ENCODE measurements at regions not wholly inside any gene's neighbourhood (a gene's known extent, or its start where the extent isn't known, plus 50 kb on each side); places are given as distances from the start of the nearest gene placed in this dataset.

DNA sequence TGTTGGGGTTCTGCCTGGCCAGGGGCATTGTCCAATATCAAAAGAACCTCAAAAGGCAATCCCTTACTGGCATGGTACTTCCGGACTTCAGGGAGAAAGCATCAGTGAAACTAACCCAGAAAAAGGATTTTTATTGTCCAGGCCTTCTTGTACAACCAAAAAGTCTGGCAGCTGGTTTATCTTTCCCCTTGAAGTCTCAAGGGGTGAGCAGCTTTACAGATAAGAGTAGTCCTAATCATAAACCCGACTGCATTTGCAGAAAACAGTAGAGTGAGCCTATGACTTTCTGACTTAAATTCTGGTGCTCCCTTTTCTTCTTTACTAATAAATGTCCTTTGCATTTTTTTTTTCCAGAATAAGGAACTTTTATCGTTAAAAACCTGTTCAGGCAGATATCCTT lies 104.0 kb upstream of the CHRM3 start:
- Histone ChIP-seq H2AFZ (ENCODE audit: low read length) (no peak overlapping the region), H3K4me3 (replicated peaks in 1 of 3; ENCODE audit: insufficient read depth in 1 of 3, low read depth in 2 of 3, low read length in 3 of 3) (no peak overlapping the region), H4K20me1 (ENCODE audit: insufficient read depth, low read length) (no peaks in the 10 kb centered on the region), H3K79me2 (ENCODE audit: insufficient read depth, low read length) (no peaks in the 10 kb centered on the region), H3K36me3 (replicated peaks in 1 of 2; ENCODE audit: control insufficient read depth in 1 of 2, insufficient read depth in 2 of 2, low read length in 2 of 2) (no peaks in the 10 kb centered on the region), H3K9ac (ENCODE audit: insufficient read depth, low read depth, low read length) (no peak overlapping the region), H3K27me3 (ENCODE audit: control insufficient read depth in 1 of 2, insufficient read depth in 2 of 2, low read length in 2 of 2) (no peaks in the 10 kb centered on the region), H3K9me3 (ENCODE audit: low read length) (peaks cover 85% of the 10 kb centered on the region), H3K27ac (ENCODE audit: extremely low read length, insufficient read depth, low read length) (no peak overlapping the region), H3K4me1 (ENCODE audit: insufficient read depth, low read length) (no peaks in the 10 kb centered on the region), H3K4me2 (ENCODE audit: low read depth, low read length) (no peak overlapping the region)
- ATAC-seq (no peak), FAIRE-seq (no peak), DNase-seq (ENCODE audit: low spot score) (no peak)
- BruUV-seq (replicated peaks), result no TSS peak
- POLR2A ChIA-PET, result no interaction called here
- intact Hi-C loops (cut with micrococcal nuclease; ENCODE audit: unreplicated experiment), result no loop called here
- CTCF ChIA-PET (ENCODE audit: low intra/inter-chr PET ratio, low total read pairs), result no interaction called here
- in situ Hi-C loops (cut with HindIII; ENCODE audit: extremely low pct_ligation_motif_present, low pct_unique_long_range_greater_than_20kb), result no loop called here
- 2% methylated on average over 3 of the region's 3 CpGs for WGBS (ENCODE audit: low lambda C conversion rate)
- TF ChIP-seq PCBP2 (optimal IDR thresholded peaks at IDR 0.05; ENCODE audit: low read depth, low read length, poor library complexity, severe bottlenecking), result no peak
- no peak for TF ChIP-seq ERF (CRISPR knock-in tag; IDR thresholded peaks at IDR 0.05)
- TF ChIP-seq SRSF9 (IDR thresholded peaks at IDR 0.05; ENCODE audit: borderline replicate concordance, insufficient read depth, low read depth, low read length, poor library complexity, severe bottlenecking), result no peak
- TF ChIP-seq PPARG (CRISPR knock-in tag; conservative IDR thresholded peaks at IDR 0.05), result no peak
- no peak for TF ChIP-seq GLI4 (CRISPR knock-in tag; IDR thresholded peaks at IDR 0.05; ENCODE audit: borderline replicate concordance)
- TF ChIP-seq, protein P1, sequence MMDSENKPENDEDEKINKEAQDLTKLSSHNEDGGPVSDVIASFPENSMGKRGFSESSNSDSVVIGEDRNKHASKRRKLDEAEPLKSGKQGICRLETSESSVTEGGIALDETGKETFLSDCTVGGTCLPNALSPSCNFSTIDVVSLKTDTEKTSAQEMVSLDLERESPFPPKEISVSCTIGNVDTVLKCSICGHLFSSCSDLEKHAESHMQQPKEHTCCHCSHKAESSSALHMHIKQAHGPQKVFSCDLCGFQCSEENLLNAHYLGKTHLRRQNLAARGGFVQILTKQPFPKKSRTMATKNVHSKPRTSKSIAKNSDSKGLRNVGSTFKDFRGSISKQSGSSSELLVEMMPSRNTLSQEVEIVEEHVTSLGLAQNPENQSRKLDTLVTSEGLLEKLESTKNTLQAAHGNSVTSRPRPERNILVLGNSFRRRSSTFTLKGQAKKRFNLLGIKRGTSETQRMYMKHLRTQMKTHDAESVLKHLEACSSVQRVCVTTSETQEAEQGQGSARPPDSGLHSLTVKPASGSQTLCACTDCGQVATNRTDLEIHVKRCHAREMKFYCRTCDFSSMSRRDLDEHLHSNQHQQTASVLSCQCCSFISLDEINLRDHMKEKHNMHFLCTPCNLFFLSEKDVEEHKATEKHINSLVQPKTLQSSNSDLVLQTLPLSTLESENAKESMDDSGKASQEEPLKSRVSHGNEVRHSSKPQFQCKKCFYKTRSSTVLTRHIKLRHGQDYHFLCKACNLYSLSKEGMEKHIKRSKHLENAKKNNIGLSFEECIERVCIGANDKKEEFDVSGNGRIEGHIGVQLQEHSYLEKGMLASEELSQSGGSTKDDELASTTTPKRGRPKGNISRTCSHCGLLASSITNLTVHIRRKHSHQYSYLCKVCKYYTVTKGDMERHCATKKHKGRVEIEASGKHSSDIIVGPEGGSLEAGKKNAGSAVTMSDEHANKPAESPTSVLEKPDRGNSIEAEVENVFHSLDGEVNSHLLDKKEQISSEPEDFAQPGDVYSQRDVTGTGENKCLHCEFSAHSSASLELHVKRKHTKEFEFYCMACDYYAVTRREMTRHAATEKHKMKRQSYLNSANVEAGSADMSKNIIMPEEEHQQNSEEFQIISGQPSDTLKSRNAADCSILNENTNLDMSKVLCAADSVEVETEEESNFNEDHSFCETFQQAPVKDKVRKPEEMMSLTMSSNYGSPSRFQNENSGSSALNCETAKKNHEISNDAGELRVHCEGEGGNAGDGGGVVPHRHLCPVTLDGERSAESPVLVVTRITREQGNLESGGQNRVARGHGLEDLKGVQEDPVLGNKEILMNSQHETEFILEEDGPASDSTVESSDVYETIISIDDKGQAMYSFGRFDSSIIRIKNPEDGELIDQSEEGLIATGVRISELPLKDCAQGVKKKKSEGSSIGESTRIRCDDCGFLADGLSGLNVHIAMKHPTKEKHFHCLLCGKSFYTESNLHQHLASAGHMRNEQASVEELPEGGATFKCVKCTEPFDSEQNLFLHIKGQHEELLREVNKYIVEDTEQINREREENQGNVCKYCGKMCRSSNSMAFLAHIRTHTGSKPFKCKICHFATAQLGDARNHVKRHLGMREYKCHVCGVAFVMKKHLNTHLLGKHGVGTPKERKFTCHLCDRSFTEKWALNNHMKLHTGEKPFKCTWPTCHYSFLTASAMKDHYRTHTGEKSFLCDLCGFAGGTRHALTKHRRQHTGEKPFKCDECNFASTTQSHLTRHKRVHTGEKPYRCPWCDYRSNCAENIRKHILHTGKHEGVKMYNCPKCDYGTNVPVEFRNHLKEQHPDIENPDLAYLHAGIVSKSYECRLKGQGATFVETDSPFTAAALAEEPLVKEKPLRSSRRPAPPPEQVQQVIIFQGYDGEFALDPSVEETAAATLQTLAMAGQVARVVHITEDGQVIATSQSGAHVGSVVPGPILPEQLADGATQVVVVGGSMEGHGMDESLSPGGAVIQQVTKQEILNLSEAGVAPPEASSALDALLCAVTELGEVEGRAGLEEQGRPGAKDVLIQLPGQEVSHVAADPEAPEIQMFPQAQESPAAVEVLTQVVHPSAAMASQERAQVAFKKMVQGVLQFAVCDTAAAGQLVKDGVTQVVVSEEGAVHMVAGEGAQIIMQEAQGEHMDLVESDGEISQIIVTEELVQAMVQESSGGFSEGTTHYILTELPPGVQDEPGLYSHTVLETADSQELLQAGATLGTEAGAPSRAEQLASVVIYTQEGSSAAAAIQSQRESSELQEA (CRISPR knock-in tag; IDR thresholded peaks at IDR 0.05; ENCODE audit: not compliant biosample characterization), result no peak
- TF ChIP-seq, protein P2, sequence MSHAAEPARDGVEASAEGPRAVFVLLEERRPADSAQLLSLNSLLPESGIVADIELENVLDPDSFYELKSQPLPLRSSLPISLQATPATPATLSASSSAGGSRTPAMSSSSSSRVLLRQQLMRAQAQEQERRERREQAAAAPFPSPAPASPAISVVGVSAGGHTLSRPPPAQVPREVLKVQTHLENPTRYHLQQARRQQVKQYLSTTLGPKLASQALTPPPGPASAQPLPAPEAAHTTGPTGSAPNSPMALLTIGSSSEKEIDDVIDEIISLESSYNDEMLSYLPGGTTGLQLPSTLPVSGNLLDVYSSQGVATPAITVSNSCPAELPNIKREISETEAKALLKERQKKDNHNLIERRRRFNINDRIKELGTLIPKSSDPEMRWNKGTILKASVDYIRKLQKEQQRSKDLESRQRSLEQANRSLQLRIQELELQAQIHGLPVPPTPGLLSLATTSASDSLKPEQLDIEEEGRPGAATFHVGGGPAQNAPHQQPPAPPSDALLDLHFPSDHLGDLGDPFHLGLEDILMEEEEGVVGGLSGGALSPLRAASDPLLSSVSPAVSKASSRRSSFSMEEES (CRISPR knock-in tag; IDR thresholded peaks at IDR 0.05), result no peak
- no peak for TF ChIP-seq RFXAP (CRISPR knock-in tag; IDR thresholded peaks at IDR 0.05; ENCODE audit: borderline replicate concordance)
- no peak for TF ChIP-seq ARNT2 (CRISPR knock-in tag; IDR thresholded peaks at IDR 0.05; ENCODE audit: low read depth)
- no peak for TF ChIP-seq ZNF335 (CRISPR knock-in tag; IDR thresholded peaks at IDR 0.05)
- TF ChIP-seq, protein P3, sequence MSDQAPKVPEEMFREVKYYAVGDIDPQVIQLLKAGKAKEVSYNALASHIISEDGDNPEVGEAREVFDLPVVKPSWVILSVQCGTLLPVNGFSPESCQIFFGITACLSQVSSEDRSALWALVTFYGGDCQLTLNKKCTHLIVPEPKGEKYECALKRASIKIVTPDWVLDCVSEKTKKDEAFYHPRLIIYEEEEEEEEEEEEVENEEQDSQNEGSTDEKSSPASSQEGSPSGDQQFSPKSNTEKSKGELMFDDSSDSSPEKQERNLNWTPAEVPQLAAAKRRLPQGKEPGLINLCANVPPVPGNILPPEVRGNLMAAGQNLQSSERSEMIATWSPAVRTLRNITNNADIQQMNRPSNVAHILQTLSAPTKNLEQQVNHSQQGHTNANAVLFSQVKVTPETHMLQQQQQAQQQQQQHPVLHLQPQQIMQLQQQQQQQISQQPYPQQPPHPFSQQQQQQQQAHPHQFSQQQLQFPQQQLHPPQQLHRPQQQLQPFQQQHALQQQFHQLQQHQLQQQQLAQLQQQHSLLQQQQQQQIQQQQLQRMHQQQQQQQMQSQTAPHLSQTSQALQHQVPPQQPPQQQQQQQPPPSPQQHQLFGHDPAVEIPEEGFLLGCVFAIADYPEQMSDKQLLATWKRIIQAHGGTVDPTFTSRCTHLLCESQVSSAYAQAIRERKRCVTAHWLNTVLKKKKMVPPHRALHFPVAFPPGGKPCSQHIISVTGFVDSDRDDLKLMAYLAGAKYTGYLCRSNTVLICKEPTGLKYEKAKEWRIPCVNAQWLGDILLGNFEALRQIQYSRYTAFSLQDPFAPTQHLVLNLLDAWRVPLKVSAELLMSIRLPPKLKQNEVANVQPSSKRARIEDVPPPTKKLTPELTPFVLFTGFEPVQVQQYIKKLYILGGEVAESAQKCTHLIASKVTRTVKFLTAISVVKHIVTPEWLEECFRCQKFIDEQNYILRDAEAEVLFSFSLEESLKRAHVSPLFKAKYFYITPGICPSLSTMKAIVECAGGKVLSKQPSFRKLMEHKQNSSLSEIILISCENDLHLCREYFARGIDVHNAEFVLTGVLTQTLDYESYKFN (CRISPR knock-in tag; conservative IDR thresholded peaks at IDR 0.05), result no peak
- TF ChIP-seq ZNF10 (CRISPR knock-in tag; IDR thresholded peaks at IDR 0.05; ENCODE audit: borderline replicate concordance, low read depth), result no peak
